Tibial nerve (tissue), 4 donors: ENCODE measurements at regions not wholly inside any gene's neighbourhood (a gene's known extent, or its start where the extent isn't known, plus 50 kb on each side); places are given as distances from the start of the nearest gene placed in this dataset.

ENCODE experiments used
- DNase-seq, 2 donors: peaks; one replicate each; pipeline ENCODE4 v3.0.0-alpha.2; 2019; ENCODE audit warnings: low spot score in 2 of 2
- H3K27ac ChIP-seq, 4 donors: fragments of 200-600 bp; sonication (generic) in 3 of 4; one replicate each; pipeline ENCODE4 v1.5.1; 2017 to 2019; ENCODE audit warnings: mild to moderate bottlenecking in 1 of 4
- H3K27me3 ChIP-seq, 2 donors: fragments of 200-600 bp; sonication (generic) in 1 of 2; one replicate each; pipeline versions ENCODE4 v1.5.1 to v1.6.0; 2017 to 2019
- H3K36me3 ChIP-seq, 3 donors: fragments of 200-600 bp; sonication (generic); one replicate each; pipeline ENCODE4 v1.5.1; 2018 to 2019
- H3K4me1 ChIP-seq, 4 donors: fragments of 200-600 bp; sonication (generic) in 3 of 4; one replicate each; pipeline ENCODE4 v1.5.1; 2017 to 2019
- H3K4me3 ChIP-seq, 4 donors: fragments of 200-600 bp; sonication (generic) in 3 of 4; one replicate each; pipeline ENCODE4 v1.5.1; 2017 to 2019; ENCODE audit warnings: mild to moderate bottlenecking in 1 of 4, moderate library complexity in 1 of 4
- H3K9me3 ChIP-seq, 4 donors: fragments of 200-600 bp; sonication (generic) in 3 of 4; one replicate each; pipeline ENCODE4 v1.5.1; 2017 to 2019
- EP300 ChIP-seq, 2 donors: sonication (generic); formaldehyde crosslinking; IDR thresholded peaks; one replicate each; pipeline ENCODE4 v1.6.1; 2017; ENCODE audit warnings: antibody characterized with exemption in 2 of 2, mild to moderate bottlenecking in 1 of 2
- POLR2A ChIP-seq, 2 donors: fragments of 450-650 bp; IDR thresholded peaks; one replicate each; pipeline ENCODE4 v1.6.1; 2017; ENCODE audit warnings: antibody characterized with exemption in 2 of 2, mild to moderate bottlenecking in 2 of 2, moderate library complexity in 2 of 2
- WGBS, 2 donors: methylation state at CpG; one replicate each; pipeline ENCODE4 v1.1.5; 2018; 5-methylcytosine and 5-hydroxymethylcytosine counted together
- TF ChIP-seq, protein P1 (sequence below), 5 experiments: fragments of 200-600 bp in 3 of 5; fragments of 450-650 bp in 2 of 5; sonication (generic) in 3 of 5; IDR thresholded peaks; one replicate each; pipeline ENCODE4 v1.5.1; 2016 to 2019; ENCODE audit warnings: antibody characterized with exemption in 5 of 5, mild to moderate bottlenecking in 3 of 5, moderate library complexity in 2 of 5

DNA sequence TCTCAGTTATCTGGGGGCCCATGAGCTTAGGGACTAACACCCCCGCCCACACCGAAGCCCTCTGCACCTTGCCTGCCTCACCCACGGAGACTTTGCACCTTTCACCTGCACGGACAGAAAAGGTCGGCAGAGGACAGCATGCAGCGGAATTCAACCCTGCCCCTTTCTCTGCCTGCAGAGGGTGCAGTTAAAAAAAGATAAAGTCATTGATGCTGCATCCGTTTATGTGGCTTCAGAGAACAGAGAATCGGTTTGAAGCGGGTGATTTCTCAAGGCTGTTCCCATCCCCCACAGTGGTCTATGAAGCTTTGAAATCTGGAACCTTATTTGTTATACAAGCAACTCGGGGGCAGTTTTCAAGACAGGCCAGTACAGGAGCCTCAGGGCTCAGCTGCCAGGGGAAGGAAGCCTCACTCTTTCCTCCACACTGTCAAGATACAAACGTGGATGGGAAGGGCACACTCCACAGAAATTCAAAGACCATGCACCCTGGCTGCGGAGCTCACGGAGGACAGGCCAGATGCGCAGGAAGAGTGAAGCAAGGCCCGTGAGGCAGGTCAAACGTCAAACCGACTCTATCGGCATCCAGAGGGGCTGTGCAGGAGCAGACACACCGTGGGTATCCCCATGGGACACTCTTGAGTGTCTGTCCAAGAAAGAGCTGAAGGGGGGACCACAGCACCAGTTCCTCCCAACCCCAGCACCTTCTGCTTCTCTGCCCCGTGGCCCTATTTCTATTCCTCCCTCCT lies 66.3 kb downstream of the INSIG1 start:
- Histone ChIP-seq H3K36me3 (no peaks in the 10 kb centered on the region), H3K9me3 (no peaks in the 10 kb centered on the region), H3K27me3 (peaks cover 0 to 68% of the 10 kb centered on the region in 2 donors), H3K4me1 (no peaks in the 10 kb centered on the region), H3K4me3 (no peak overlapping the region), H3K27ac (no peak overlapping the region)
- TF ChIP-seq POLR2A (IDR thresholded peaks at IDR 0.05), result no peak
- TF ChIP-seq, protein P1, sequence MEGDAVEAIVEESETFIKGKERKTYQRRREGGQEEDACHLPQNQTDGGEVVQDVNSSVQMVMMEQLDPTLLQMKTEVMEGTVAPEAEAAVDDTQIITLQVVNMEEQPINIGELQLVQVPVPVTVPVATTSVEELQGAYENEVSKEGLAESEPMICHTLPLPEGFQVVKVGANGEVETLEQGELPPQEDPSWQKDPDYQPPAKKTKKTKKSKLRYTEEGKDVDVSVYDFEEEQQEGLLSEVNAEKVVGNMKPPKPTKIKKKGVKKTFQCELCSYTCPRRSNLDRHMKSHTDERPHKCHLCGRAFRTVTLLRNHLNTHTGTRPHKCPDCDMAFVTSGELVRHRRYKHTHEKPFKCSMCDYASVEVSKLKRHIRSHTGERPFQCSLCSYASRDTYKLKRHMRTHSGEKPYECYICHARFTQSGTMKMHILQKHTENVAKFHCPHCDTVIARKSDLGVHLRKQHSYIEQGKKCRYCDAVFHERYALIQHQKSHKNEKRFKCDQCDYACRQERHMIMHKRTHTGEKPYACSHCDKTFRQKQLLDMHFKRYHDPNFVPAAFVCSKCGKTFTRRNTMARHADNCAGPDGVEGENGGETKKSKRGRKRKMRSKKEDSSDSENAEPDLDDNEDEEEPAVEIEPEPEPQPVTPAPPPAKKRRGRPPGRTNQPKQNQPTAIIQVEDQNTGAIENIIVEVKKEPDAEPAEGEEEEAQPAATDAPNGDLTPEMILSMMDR (IDR thresholded peaks at IDR 0.05), result no peak
- TF ChIP-seq EP300 (IDR thresholded peaks at IDR 0.05), result no peak
- WGBS, 2 donors, result 47 to 57% methylated on average over 19 to 20 of the region's 20 CpGs
- DNase-seq, result no peak

GRCh38 chr7:155365146-155365874 lies 67.6 kb downstream of the INSIG1 start:
- Histone ChIP-seq H3K36me3 (no peaks in the 10 kb centered on the region), H3K4me1 (no peaks in the 10 kb centered on the region), H3K9me3 (no peaks in the 10 kb centered on the region), H3K4me3 (no peak overlapping the region), H3K27ac (no peak overlapping the region), H3K27me3 (peaks cover 0 to 68% of the 10 kb centered on the region in 2 donors)
- no peak for TF ChIP-seq EP300 (IDR thresholded peaks at IDR 0.05)
- TF ChIP-seq, protein P1 (IDR thresholded peaks at IDR 0.05), result no peak
- no peak for TF ChIP-seq POLR2A (IDR thresholded peaks at IDR 0.05)
- WGBS, 2 donors, result 73 to 77% methylated on average over 12 of the region's 12 CpGs
- DNase-seq, result no peak

GRCh38 chr7:155368894-155369600 lies 71.4 kb downstream of the INSIG1 start:
- H3K36me3 ChIP-seq, result no peaks in the 10 kb centered on the region
- H3K4me1 ChIP-seq, result peaks cover 0 to 29% (median 21%) of the 10 kb centered on the region in 4 donors
- no peaks in the 10 kb centered on the region for H3K9me3 ChIP-seq
- H3K27me3 ChIP-seq, result peaks cover 0 to 72% of the 10 kb centered on the region in 2 donors
- no peak overlapping the region for H3K4me3 ChIP-seq
- H3K27ac ChIP-seq, result no peak overlapping the region
- 71 to 86% methylated on average over 7 of the region's 7 CpGs for WGBS, 2 donors
- TF ChIP-seq EP300 (IDR thresholded peaks at IDR 0.05), result no peak
- TF ChIP-seq, protein P1 (IDR thresholded peaks at IDR 0.05), result no peak
- no peak for TF ChIP-seq POLR2A (IDR thresholded peaks at IDR 0.05)
- DNase-seq, result no peak

DNA sequence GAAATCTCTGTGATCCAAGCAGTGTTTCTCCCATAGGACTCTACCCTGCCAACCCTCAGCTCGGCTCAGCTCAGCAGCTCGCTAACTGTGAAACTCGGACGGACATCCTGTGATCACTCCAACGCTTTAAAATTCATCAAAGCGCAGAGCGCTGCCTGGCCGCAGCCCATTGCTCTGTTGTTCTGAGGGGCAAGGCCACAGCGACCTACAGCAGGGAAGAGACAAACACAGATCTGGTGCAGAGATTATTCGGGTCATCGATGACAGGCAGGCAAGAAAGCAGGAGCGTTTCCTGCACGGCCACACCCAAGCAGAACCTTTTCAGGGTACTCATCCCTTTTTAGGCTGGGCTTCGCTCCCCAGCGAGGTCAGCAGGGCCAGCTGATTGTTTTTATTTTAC lies 72.1 kb downstream of the INSIG1 start:
- H3K27ac ChIP-seq, result no peak overlapping the region

More for the DNA sequence above, 72.1 kb downstream of the INSIG1 start:
- TF ChIP-seq, protein P1 (IDR thresholded peaks at IDR 0.05), result no peak
- TF ChIP-seq EP300 (IDR thresholded peaks at IDR 0.05), result no peak
- TF ChIP-seq POLR2A (IDR thresholded peaks at IDR 0.05), result no peak
- peaks cover 0 to 72% of the 10 kb centered on the region in 2 donors for H3K27me3 ChIP-seq
- H3K4me1 ChIP-seq, result peaks cover 0 to 36% (median 28%) of the 10 kb centered on the region in 4 donors
- H3K4me3 ChIP-seq, result no peak overlapping the region
- H3K9me3 ChIP-seq, result no peaks in the 10 kb centered on the region
- 55 to 61% methylated on average over 15 of the region's 15 CpGs for WGBS, 2 donors
- no peak for DNase-seq
- H3K36me3 ChIP-seq, result no peaks in the 10 kb centered on the region
